ENCODE measurements at regions not wholly inside any gene's neighbourhood (a gene's known extent, or its start where the extent isn't known, plus 50 kb on each side); places are given as distances from the start of the nearest gene placed in this dataset.
"Not testable (repeated sequence)": the region's sequence is repeated elsewhere in the genome, so short reads cannot be mapped to it uniquely, and the experiment has no call there.

DNA sequence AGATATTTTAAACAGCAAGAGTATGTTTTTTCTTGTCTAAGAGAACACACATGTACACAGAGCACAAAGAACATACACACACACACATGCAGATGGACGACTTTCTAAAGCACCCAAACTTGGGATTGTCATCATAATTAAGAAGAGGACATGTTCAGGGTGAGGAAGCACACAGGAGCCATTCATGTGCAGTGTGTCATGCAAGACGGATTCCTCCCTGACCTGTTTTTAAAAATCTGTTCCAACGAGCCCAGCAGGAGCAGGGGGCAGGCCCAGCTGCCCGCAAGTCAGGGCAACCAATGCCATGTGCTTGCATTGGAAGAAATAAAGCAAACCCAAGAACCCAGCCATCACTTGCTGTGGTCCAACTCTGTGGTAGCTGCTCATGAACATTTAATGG, 167.3 kb upstream of the ZNF644 start:
- no peaks in the 10 kb centered on the region for H3K4me1 ChIP-seq (ENCODE audit: low read depth)
- intact Hi-C loops (cut with DNase I, micrococcal nuclease), result no loop called here
- ATAC-seq (no peak), DNase-seq (no peak)
- no peaks in the 10 kb centered on the region for H3K36me3 ChIP-seq (ENCODE audit: low read depth)
- H3K4me3 ChIP-seq, result no peak overlapping the region
- TF ChIP-seq, protein P1, sequence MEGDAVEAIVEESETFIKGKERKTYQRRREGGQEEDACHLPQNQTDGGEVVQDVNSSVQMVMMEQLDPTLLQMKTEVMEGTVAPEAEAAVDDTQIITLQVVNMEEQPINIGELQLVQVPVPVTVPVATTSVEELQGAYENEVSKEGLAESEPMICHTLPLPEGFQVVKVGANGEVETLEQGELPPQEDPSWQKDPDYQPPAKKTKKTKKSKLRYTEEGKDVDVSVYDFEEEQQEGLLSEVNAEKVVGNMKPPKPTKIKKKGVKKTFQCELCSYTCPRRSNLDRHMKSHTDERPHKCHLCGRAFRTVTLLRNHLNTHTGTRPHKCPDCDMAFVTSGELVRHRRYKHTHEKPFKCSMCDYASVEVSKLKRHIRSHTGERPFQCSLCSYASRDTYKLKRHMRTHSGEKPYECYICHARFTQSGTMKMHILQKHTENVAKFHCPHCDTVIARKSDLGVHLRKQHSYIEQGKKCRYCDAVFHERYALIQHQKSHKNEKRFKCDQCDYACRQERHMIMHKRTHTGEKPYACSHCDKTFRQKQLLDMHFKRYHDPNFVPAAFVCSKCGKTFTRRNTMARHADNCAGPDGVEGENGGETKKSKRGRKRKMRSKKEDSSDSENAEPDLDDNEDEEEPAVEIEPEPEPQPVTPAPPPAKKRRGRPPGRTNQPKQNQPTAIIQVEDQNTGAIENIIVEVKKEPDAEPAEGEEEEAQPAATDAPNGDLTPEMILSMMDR (IDR thresholded peaks at IDR 0.05), result no peak
- H3K9me3 ChIP-seq, result no peaks in the 10 kb centered on the region

DNA sequence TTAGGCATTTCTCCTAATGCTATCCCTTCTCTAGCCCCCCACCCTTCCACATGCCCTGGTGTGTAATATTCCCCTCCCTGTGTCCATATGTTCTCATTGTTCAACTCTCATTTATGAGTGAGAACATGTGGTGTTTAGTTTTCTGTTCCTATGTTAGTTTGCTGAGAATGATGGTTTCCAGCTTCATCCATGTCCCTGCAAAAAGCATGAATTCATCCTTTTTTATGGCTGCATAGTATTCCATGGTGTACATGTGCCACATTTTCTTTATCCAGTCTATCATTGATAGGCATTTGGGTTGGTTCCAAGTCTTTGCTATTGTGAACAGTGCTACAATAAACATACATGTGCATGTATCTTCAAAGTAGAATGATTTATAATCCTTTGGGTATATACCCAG, 161.0 kb upstream of the ZNF644 start:
- H3K4me3 ChIP-seq; DNase-seq; ATAC-seq; H3K4me1 ChIP-seq (ENCODE audit: low read depth); H3K36me3 ChIP-seq (ENCODE audit: low read depth); H3K9me3 ChIP-seq; intact Hi-C loops (cut with DNase I, micrococcal nuclease): not testable (repeated sequence)

DNA sequence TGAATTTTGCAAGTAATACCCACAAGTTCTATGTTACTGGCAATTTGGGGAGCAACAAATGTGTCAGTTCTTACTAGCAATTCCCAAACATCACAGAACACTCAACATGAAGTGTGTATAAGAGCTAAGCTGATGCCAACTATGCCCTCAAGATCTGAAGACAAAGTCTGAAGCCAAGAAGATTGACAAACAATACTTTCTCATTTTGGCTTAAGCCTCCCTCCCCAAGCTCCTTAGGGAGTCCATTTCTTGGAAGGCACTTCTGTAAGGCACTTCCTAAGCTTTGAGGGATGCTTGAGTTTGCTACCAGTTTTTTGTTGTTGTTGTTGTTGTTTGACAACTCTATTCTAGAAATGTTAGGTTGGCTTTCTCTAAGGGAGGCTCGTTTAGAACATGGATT, 154.4 kb upstream of the ZNF644 start:
- TF ChIP-seq, protein P1 (IDR thresholded peaks at IDR 0.05), result no peak
- ATAC-seq, result no peak
- H3K9me3 ChIP-seq, result no peaks in the 10 kb centered on the region
- no peak for DNase-seq
- H3K4me3 ChIP-seq, result no peak overlapping the region
- H3K4me1 ChIP-seq (ENCODE audit: low read depth), result no peaks in the 10 kb centered on the region
- H3K36me3 ChIP-seq (ENCODE audit: low read depth), result no peaks in the 10 kb centered on the region
- intact Hi-C loops (cut with DNase I, micrococcal nuclease), result loop anchor here in 1 of 2 donors (10.0 kb wide), 1 partner anchor 99 kb away; no protein-coding TSS in a partner anchor

DNA sequence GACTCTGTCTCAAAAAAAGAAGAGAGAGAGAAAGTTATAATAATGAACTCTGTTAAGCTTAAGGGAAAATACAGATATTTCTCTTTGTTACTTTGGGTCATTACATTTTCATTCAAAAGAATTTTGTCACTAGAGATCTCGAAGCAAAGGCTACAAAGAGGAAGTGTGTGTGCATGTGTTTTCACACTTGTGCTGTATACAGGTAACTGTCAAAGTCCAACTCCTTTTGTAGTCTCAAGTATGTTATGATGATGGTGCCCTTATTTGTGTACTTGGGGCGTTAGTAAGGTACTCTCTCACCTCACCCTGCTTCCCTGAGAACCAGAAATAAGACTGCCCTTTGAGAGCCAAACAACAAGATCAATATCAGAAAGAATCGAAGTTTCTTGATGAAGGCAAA, 152.9 kb upstream of the ZNF644 start:
- Histone ChIP-seq H3K4me1 (ENCODE audit: low read depth) (no peaks in the 10 kb centered on the region), H3K4me3 (no peak overlapping the region), H3K9me3 (no peaks in the 10 kb centered on the region), H3K36me3 (ENCODE audit: low read depth) (no peaks in the 10 kb centered on the region)
- intact Hi-C loops (cut with DNase I, micrococcal nuclease), result loop anchor here in 1 of 2 donors (10.0 kb wide), 1 partner anchor 100 kb away; no protein-coding TSS in a partner anchor
- ATAC-seq (no peak), DNase-seq (no peak)
- TF ChIP-seq, protein P1 (IDR thresholded peaks at IDR 0.05), result no peak

DNA sequence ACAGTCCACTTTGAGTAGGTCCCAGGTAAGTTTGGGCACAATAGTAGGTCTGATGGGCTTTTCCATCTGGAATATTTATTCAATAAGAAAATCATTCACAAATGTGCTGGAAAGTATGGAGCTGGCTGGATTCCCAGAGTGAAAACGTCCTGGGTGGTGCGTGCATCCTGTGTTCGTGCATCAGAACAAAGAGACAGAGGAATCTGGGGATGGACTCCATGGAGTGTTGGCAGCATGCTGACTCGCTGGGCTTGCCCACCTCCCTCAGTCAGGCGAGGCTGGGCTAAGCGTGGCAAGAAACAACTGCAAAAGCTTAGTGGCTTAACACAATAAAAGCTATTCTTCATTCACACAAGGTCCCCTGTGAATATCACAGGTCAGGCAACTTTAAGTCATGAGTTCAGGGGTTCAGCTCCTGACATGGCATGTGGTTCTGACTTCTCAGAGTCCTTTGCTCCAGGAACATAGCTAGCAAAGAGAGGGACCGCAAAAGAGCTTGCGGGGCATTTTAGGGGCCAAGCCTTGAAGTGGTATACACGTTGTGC, 151.6 kb upstream of the ZNF644 start:
- no peak for DNase-seq
- no peaks in the 10 kb centered on the region for H3K36me3 ChIP-seq (ENCODE audit: low read depth)
- intact Hi-C loops (cut with DNase I, micrococcal nuclease), result loop anchor here in 1 of 2 donors (10.0 kb wide), 1 partner anchor 101 kb away; no protein-coding TSS in a partner anchor
- H3K4me3 ChIP-seq, result no peak overlapping the region
- TF ChIP-seq, protein P1 (IDR thresholded peaks at IDR 0.05), result no peak
- no peaks in the 10 kb centered on the region for H3K4me1 ChIP-seq (ENCODE audit: low read depth)
- ATAC-seq, result no peak
- H3K9me3 ChIP-seq, result no peaks in the 10 kb centered on the region

DNA sequence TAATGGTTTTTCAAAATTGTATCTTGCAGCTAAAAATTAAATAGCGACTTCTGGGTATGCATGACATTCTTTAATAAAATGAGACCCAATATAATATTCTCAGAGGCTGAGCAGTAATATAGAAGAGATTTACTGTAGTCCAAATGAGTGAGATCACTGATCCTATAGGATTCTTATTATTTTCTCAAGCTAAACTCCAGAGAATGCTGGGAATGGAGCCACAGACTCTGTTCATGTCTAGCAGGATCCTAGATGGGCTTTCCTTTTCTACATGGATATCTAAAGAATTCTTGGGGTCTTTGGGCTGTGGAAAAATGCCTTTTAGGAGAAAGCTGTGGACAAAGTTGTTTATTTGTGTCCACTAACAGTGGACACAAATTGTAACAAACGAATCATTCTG, 150.7 kb upstream of the ZNF644 start:
- H3K4me3 ChIP-seq, result no peak overlapping the region
- ATAC-seq, result no peak
- no peak for DNase-seq
- H3K9me3 ChIP-seq, result no peaks in the 10 kb centered on the region
- TF ChIP-seq, protein P1 (IDR thresholded peaks at IDR 0.05), result no peak
- H3K4me1 ChIP-seq (ENCODE audit: low read depth), result no peaks in the 10 kb centered on the region
- intact Hi-C loops (cut with DNase I, micrococcal nuclease), result loop anchor here in 1 of 2 donors (10.0 kb wide), 1 partner anchor 102 kb away; no protein-coding TSS in a partner anchor
- H3K36me3 ChIP-seq (ENCODE audit: low read depth), result no peaks in the 10 kb centered on the region
